Type B pancreatic cell (in vitro differentiated cells): ENCODE measurements at regions not wholly inside any gene's neighbourhood (a gene's known extent, or its start where the extent isn't known, plus 50 kb on each side); places are given as distances from the start of the nearest gene placed in this dataset.

Experiments
- DNase-seq: peaks from one replicate; pipeline ENCODE4 v3.0.0; 2021; ENCODE audit warnings: mixed read lengths; ENCODE audit not compliant: unreplicated experiment; ENCODE audit errors: extremely low spot score
- H3K27ac Mint-ChIP-seq: 2 replicates; pipeline ENCODE4 v1.8.0; 2021; ENCODE audit warnings: mild to moderate bottlenecking, mixed read lengths
- H3K27me3 Mint-ChIP-seq: 2 replicates; pipeline ENCODE4 v1.8.0; 2021; ENCODE audit warnings: mixed read lengths
- H3K36me3 Mint-ChIP-seq: 2 replicates; pipeline ENCODE4 v1.8.0; 2021; ENCODE audit warnings: mixed read lengths
- H3K4me1 Mint-ChIP-seq: one replicate; pipeline ENCODE4 v1.8.0; 2021; ENCODE audit warnings: mixed read lengths; ENCODE audit not compliant: unreplicated experiment
- H3K4me3 Mint-ChIP-seq: 2 replicates; pipeline ENCODE4 v1.8.0; 2021; ENCODE audit warnings: mild to moderate bottlenecking, mixed read lengths
- H3K9me3 Mint-ChIP-seq: 2 replicates; pipeline ENCODE4 v1.8.0; 2021; ENCODE audit warnings: mixed read lengths
- CTCF ChIP-seq: fragments of 200-600 bp; sonication (generic); conservative IDR thresholded peaks from 2 replicates; pipeline ENCODE4 v1.5.0; 2021; ENCODE audit warnings: antibody characterized with exemption, mild to moderate bottlenecking

DNA sequence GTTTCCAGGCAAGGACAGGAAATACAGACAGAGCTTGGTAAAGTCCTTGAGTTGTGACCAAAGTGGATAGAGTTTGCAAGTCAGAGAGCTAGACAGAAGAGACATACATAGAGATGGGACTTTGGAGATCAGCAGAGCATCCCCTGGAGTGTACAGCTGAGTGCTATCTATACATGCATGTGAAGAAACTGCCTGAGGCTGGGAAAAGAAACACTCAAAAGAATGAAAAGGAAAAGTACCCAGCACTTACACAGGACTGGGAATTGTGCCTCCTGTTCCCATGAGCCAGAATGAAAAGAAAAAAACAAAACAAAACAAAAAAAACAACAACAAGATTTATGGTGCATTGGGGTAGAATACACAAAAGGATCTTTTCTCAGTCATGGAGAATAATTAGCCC, 606.4 kb downstream of the ZNF608 start:
- Mint-ChIP-seq H3K4me3 (no peak overlapping the region), H3K9me3 (no peaks in the 10 kb centered on the region), H3K27me3 (no peaks in the 10 kb centered on the region), H3K4me1 (no peaks in the 10 kb centered on the region), H3K36me3 (peaks cover 7% of the 10 kb centered on the region), H3K27ac (no peak overlapping the region)
- DNase-seq, result no peak
- no peak for TF ChIP-seq CTCF

DNA sequence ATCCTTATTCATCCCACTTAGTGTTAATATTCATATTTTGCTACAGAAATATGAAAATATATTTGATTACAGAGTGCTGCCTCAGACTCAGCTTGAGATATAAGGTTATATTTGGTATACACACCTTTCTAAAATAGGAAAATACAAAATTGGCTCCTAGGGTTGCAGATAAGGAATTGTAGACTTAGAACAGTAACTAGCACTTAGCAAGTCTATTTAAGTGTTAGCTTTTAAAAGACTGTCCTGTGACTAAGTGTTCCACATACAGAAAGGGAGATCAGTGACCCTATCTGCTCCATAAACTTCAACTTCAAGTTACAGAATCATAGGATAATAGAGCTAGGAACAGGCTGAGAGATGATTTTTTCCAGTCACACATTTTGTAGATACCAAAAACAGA, 607.0 kb downstream of the ZNF608 start:
- Mint-ChIP-seq H3K4me1 (no peaks in the 10 kb centered on the region), H3K27me3 (no peaks in the 10 kb centered on the region), H3K4me3 (no peak overlapping the region), H3K27ac (no peak overlapping the region), H3K36me3 (peaks cover 7% of the 10 kb centered on the region), H3K9me3 (no peaks in the 10 kb centered on the region)
- no peak for DNase-seq
- no peak for TF ChIP-seq CTCF

DNA sequence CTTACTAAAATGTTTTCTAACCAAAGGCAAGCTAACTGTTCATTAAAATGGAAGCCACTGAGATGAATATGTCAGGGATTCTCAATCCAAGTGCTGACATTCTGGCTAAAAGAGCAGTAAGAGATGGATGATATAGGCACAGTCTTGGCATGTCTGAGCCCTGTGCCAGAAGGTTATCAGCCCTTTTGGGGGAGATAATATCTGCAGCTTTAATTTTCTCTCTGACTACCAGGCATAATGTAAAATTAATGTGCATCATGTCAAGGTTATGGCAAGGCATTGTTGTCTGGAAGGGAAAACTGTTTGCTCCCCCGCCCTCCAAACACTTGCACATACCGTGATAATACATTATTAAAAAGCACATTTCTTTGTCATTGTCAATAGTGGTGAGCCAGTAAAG, 609.8 kb downstream of the ZNF608 start:
- H3K36me3 Mint-ChIP-seq, result no peaks in the 10 kb centered on the region
- H3K9me3 Mint-ChIP-seq, result no peaks in the 10 kb centered on the region
- no peaks in the 10 kb centered on the region for H3K27me3 Mint-ChIP-seq
- TF ChIP-seq CTCF, result no peak
- no peak overlapping the region for H3K27ac Mint-ChIP-seq
- no peak overlapping the region for H3K4me3 Mint-ChIP-seq
- DNase-seq, result no peak
- peaks cover 7% of the 10 kb centered on the region for H3K4me1 Mint-ChIP-seq

GRCh38 chr5:124134941-124135340, 611.5 kb downstream of the ZNF608 start:
- Mint-ChIP-seq H3K27ac (no peak overlapping the region), H3K4me3 (no peak overlapping the region), H3K9me3 (no peaks in the 10 kb centered on the region), H3K27me3 (peaks cover under 1% of the 10 kb centered on the region), H3K4me1 (peaks cover 16% of the 10 kb centered on the region), H3K36me3 (no peaks in the 10 kb centered on the region)
- no peak for TF ChIP-seq CTCF
- DNase-seq, result no peak

- H3K4me3 Mint-ChIP-seq, result no peak overlapping the region
- no peak overlapping the region for H3K27ac Mint-ChIP-seq
- no peaks in the 10 kb centered on the region for H3K9me3 Mint-ChIP-seq
- H3K36me3 Mint-ChIP-seq, result no peaks in the 10 kb centered on the region
- no peak for DNase-seq
- H3K4me1 Mint-ChIP-seq, result peaks cover 23% of the 10 kb centered on the region
- H3K27me3 Mint-ChIP-seq, result peaks cover 3% of the 10 kb centered on the region
- TF ChIP-seq CTCF, result no peak
Measured at GRCh38 chr5:124133406-124133805, 613.0 kb downstream of the ZNF608 start.

DNA sequence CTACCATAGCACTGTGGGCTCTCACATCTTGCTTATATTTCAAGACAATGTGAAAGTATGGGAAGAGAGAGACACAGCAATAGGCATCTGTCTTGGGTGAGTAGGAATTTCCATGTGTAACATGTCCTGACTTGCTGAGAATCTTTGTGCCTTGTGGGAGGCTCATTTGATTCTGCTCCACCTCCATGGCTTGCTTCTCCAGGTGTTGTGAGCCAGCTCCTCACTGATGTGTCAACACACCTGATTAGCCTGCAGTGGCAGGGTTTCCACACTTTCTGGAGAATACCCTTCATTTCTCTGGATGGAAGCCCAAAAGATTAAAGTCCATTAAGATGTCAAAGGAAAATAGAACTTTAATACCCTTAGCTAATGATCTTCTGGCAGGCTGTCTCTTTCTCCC, 613.6 kb downstream of the ZNF608 start:
- no peak overlapping the region for H3K4me3 Mint-ChIP-seq

More for the DNA sequence above, 613.6 kb downstream of the ZNF608 start:
- Mint-ChIP-seq H3K9me3 (no peaks in the 10 kb centered on the region), H3K4me1 (peaks cover 28% of the 10 kb centered on the region), H3K27ac (no peak overlapping the region), H3K36me3 (no peaks in the 10 kb centered on the region), H3K27me3 (peaks cover 3% of the 10 kb centered on the region)
- DNase-seq, result no peak
- no peak for TF ChIP-seq CTCF
